Ishikawa (cell line): ENCODE measurements at regions not wholly inside any gene's neighbourhood (a gene's known extent, or its start where the extent isn't known, plus 50 kb on each side); places are given as distances from the start of the nearest gene placed in this dataset.

Source experiments
- CEBPB ChIP-seq: IDR thresholded peaks from 2 replicates; pipeline ENCODE4 v1.6.1; 2012
- CREB1 ChIP-seq: IDR thresholded peaks from 2 replicates; pipeline ENCODE4 v1.6.1; 2012; ENCODE audit warnings: low read depth
- EGR1 ChIP-seq: IDR thresholded peaks from 2 replicates; pipeline ENCODE4 v1.6.1; 2012
- EP300 ChIP-seq: IDR thresholded peaks from 2 replicates; pipeline ENCODE4 v1.6.1; 2012; ENCODE audit warnings: borderline replicate concordance
- FOXM1 ChIP-seq: IDR thresholded peaks from 2 replicates; pipeline ENCODE4 v1.6.1; 2012; ENCODE audit warnings: low read depth, borderline replicate concordance
- NFIC ChIP-seq: IDR thresholded peaks from 2 replicates; pipeline ENCODE4 v1.6.1; 2012
- RAD21 ChIP-seq: IDR thresholded peaks from 2 replicates; pipeline ENCODE4 v1.6.1; 2012; ENCODE audit warnings: low read depth
- TAF1 ChIP-seq: IDR thresholded peaks from 2 replicates; pipeline ENCODE4 v1.6.1; 2012; ENCODE audit warnings: low read depth, mild to moderate bottlenecking
- TCF12 ChIP-seq: IDR thresholded peaks from 2 replicates; pipeline ENCODE4 v1.6.1; 2012; ENCODE audit warnings: low read depth
- TEAD4 ChIP-seq: IDR thresholded peaks from 2 replicates; pipeline ENCODE4 v1.6.1; 2012
- YY1 ChIP-seq: IDR thresholded peaks from 2 replicates; pipeline ENCODE4 v1.6.1; 2012; ENCODE audit warnings: low read depth
- ZBTB7A ChIP-seq: IDR thresholded peaks from 2 replicates; pipeline ENCODE4 v1.6.1; 2012; ENCODE audit warnings: low read depth
- TF ChIP-seq, protein P1 (sequence below): IDR thresholded peaks from 2 replicates; pipeline ENCODE4 v1.6.1; 2012
- TF ChIP-seq, protein P2 (sequence below): IDR thresholded peaks from 2 replicates; pipeline ENCODE4 v1.6.1; 2012; ENCODE audit warnings: low read depth, mild to moderate bottlenecking
- TF ChIP-seq, protein P3 (sequence below): IDR thresholded peaks from 2 replicates; pipeline ENCODE4 v1.6.1; 2012

DNA sequence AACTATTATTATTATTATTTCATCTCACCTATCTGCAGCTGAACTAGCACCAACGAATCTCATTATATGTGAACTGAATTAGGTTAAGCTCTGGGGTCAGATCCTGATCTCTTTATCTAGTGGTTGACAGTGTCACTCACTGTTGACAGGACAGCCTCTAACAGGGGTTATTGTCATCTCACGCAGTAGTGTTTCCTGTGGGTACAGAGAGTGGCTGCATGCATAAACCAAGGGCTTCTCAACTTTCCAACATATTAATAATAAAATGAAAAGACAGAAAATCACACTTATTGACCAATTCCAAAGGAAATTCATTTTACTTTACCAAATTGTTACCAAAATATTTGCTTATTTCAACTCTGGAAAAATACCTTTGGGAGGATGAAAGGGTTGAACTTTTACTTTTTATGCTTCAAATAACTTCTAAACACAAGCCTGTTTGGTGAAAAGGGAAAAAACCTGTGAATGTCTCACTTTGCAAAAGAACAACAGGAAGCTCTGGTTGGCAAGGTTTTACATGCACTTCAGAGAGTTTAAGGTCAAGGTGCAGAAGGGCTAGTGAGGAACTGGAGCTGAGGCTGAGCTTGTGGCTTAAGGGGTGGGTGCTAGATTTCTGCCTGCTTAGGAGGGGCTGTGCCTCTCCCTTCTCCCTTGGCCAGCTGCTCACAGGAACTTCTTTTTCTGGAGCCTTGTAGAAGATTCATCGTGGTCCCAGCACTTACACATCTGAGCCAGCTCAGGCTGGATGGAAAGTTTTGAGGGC lies 72.6 kb downstream of the CTAGE1 start:
- TF ChIP-seq, protein P1, sequence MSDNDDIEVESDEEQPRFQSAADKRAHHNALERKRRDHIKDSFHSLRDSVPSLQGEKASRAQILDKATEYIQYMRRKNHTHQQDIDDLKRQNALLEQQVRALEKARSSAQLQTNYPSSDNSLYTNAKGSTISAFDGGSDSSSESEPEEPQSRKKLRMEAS = no peak
- no peak for TF ChIP-seq RAD21
- no peak for TF ChIP-seq FOXM1
- no peak for TF ChIP-seq YY1
- TF ChIP-seq EP300 = no peak
- no peak for TF ChIP-seq TAF1
- TF ChIP-seq EGR1 = no peak
- no peak for TF ChIP-seq NFIC
- TF ChIP-seq TCF12 = no peak
- no peak for TF ChIP-seq CREB1
- TF ChIP-seq CEBPB = no peak

DNA sequence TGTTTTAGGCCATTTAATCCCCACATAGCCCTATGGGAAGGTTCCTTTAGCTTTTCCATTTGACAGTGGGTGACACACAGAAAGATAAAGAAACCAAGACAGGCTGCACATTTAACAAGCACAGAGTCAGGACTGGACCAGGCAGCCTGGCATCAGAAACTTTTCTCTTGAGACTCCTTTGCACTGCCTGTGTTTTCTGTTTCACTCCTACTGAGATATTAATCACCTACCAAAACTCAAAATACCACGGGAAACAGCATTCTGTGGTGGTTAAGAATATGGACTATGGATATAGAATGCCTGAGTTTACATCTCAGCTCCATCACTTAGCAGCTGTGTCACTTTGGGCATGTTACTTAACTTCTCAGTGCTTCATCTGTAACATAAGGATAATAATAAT lies 73.3 kb downstream of the CTAGE1 start:
- no peak for TF ChIP-seq ZBTB7A
- TF ChIP-seq EP300 = no peak
- no peak for TF ChIP-seq TEAD4
- TF ChIP-seq, protein P2, sequence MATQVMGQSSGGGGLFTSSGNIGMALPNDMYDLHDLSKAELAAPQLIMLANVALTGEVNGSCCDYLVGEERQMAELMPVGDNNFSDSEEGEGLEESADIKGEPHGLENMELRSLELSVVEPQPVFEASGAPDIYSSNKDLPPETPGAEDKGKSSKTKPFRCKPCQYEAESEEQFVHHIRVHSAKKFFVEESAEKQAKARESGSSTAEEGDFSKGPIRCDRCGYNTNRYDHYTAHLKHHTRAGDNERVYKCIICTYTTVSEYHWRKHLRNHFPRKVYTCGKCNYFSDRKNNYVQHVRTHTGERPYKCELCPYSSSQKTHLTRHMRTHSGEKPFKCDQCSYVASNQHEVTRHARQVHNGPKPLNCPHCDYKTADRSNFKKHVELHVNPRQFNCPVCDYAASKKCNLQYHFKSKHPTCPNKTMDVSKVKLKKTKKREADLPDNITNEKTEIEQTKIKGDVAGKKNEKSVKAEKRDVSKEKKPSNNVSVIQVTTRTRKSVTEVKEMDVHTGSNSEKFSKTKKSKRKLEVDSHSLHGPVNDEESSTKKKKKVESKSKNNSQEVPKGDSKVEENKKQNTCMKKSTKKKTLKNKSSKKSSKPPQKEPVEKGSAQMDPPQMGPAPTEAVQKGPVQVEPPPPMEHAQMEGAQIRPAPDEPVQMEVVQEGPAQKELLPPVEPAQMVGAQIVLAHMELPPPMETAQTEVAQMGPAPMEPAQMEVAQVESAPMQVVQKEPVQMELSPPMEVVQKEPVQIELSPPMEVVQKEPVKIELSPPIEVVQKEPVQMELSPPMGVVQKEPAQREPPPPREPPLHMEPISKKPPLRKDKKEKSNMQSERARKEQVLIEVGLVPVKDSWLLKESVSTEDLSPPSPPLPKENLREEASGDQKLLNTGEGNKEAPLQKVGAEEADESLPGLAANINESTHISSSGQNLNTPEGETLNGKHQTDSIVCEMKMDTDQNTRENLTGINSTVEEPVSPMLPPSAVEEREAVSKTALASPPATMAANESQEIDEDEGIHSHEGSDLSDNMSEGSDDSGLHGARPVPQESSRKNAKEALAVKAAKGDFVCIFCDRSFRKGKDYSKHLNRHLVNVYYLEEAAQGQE = no peak
- no peak for TF ChIP-seq NFIC
- TF ChIP-seq CREB1 = no peak
- TF ChIP-seq EGR1 = no peak
- TF ChIP-seq, protein P1 = no peak
- TF ChIP-seq CEBPB = no peak
- TF ChIP-seq RAD21 = no peak
- no peak for TF ChIP-seq YY1
- no peak for TF ChIP-seq FOXM1

DNA sequence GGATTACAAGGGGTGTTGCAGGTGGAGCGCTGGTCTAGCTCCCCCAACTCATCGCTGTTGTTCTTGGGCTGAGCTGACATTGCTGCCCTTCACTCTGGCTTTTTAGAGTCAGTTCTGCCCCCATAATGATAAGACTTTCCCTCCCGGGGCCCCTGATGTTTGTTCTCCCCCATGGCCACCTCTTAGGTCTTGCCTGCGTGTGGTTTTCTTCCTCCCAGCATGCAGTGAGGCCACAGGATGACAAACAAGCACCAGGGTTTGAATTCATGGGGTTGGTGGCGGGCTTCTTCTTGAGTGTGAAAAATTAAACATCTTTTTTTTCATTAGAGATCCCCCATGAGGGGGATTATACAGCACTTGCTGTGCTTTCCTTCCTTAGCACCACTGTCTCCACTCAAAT lies 74.1 kb downstream of the CTAGE1 start:
- TF ChIP-seq NFIC (no peak), EGR1 (no peak), CEBPB (no peak), RAD21 (no peak), FOXM1 (no peak), CREB1 (no peak), EP300 (no peak), TEAD4 (no peak), TAF1 (no peak), ZBTB7A (no peak), TCF12 (no peak), YY1 (no peak)
- TF ChIP-seq, protein P2 = no peak
- TF ChIP-seq, protein P3, sequence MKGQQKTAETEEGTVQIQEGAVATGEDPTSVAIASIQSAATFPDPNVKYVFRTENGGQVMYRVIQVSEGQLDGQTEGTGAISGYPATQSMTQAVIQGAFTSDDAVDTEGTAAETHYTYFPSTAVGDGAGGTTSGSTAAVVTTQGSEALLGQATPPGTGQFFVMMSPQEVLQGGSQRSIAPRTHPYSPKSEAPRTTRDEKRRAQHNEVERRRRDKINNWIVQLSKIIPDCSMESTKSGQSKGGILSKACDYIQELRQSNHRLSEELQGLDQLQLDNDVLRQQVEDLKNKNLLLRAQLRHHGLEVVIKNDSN = no peak
- TF ChIP-seq, protein P1 = no peak

DNA sequence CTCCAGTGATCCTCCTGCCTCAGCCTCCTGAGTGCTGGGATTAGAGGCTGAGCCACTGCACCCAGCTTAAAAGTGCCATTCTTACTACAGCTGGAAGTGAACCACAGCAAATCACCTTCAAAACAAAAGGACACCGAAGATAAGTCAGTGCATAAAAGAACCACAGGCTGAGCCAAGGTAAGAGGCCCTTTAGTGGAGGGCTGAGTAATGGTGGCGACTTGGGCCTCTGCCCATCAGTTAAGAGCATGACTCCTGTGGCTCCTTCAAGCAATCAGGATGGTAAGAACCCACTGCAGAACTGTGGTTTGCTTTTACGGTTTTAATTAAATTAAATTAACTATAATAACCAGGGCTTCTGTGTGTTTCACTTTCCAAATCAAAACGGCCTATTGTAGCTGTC lies 75.1 kb downstream of the CTAGE1 start:
- TF ChIP-seq EGR1 (no peak), TAF1 (no peak)
- TF ChIP-seq, protein P2 = no peak
- TF ChIP-seq, protein P3 = no peak
